ENCODE measurements at regions not wholly inside any gene's neighbourhood (a gene's known extent, or its start where the extent isn't known, plus 50 kb on each side); places are given as distances from the start of the nearest gene placed in this dataset.

GRCh38 chr7:22667562-22668239, 59.3 kb upstream of the IL6 start:
- peaks cover 3% of the 10 kb centered on the region; the same call in 1 of the 2 replicates for H3K9me3 ChIP-seq (ENCODE audit: control insufficient read depth, insufficient read depth, low read depth, low read length)
- TF ChIP-seq REST (IDR thresholded peaks at IDR 0.05; ENCODE audit: insufficient read depth in 1 of 2, low read depth in 2 of 2, low read length in 1 of 2) (no peak), POLR2AphosphoS5 (IDR thresholded peaks at IDR 0.05; ENCODE audit: low read depth, low read length) (no peak; the same call in 1 of the 2 replicates), TCF7L2 (IDR thresholded peaks at IDR 0.05; ENCODE audit: low read depth, low read length) (no peak)
- POLR2A ChIA-PET = no interaction called here
- peak; percentile 87 for ATAC-seq
- H3K36me3 ChIP-seq (ENCODE audit: control insufficient read depth, insufficient read depth, low read length) = no peaks in the 10 kb centered on the region
- no TSS peak for BruUV-seq (replicated peaks)
- 0 out of 2 replicates have a peak overlapping the region, but pooled peaks have one; percentile 0 for H3K27ac ChIP-seq (ENCODE audit: low read length)
- peak; percentile 98 for DNase-seq (ENCODE audit: low read depth, low spot score)
- H3K4me1 ChIP-seq (ENCODE audit: control insufficient read depth, insufficient read depth, low read length) = peaks cover 3% of the 10 kb centered on the region
- in situ Hi-C loops (cut with HindIII; ENCODE audit: low pct_unique_long_range_greater_than_20kb, low sequenced_read_pairs) = no loop called here
- CTCF ChIA-PET = no interaction called here
- no peaks in the 10 kb centered on the region for H3K27me3 ChIP-seq (ENCODE audit: control insufficient read depth, insufficient read depth, low read length)
- H3K4me3 ChIP-seq (ENCODE audit: low read depth in 2 of 2, low read length in 2 of 2) = no peak overlapping the region
- intact Hi-C loops (cut with micrococcal nuclease; ENCODE audit: unreplicated experiment) = no loop called here

- ChIA-PET CTCF (no interaction called here), POLR2A (no interaction called here)
- DNase-seq (ENCODE audit: low read depth, low spot score) = no peak
- no peak overlapping the region for H3K27ac ChIP-seq (ENCODE audit: low read length)
- TF ChIP-seq SIN3A (IDR thresholded peaks at IDR 0.05; ENCODE audit: borderline replicate concordance, insufficient read depth, low read depth, low read length) (no peak), REST (IDR thresholded peaks at IDR 0.05; ENCODE audit: insufficient read depth in 1 of 2, low read depth in 2 of 2, low read length in 1 of 2) (no peak), CTCF (IDR thresholded peaks at IDR 0.05) (no peak), POLR2AphosphoS5 (IDR thresholded peaks at IDR 0.05; ENCODE audit: low read depth, low read length) (no peak), TCF7L2 (IDR thresholded peaks at IDR 0.05; ENCODE audit: low read depth, low read length) (no peak)
- in situ Hi-C loops (cut with HindIII; ENCODE audit: low pct_unique_long_range_greater_than_20kb, low sequenced_read_pairs) = no loop called here
- H3K4me3 ChIP-seq (ENCODE audit: low read depth in 2 of 2, low read length in 2 of 2) = no peak overlapping the region
- H3K36me3 ChIP-seq (ENCODE audit: control insufficient read depth, insufficient read depth, low read length) = no peaks in the 10 kb centered on the region
- no TSS peak for BruUV-seq (replicated peaks)
- peak; percentile 28 for ATAC-seq
- intact Hi-C loops (cut with micrococcal nuclease; ENCODE audit: unreplicated experiment) = no loop called here
- no peaks in the 10 kb centered on the region for H3K27me3 ChIP-seq (ENCODE audit: control insufficient read depth, insufficient read depth, low read length)
- peaks cover 3% of the 10 kb centered on the region; the same call in 1 of the 2 replicates for H3K9me3 ChIP-seq (ENCODE audit: control insufficient read depth, insufficient read depth, low read depth, low read length)
- peaks cover 3% of the 10 kb centered on the region for H3K4me1 ChIP-seq (ENCODE audit: control insufficient read depth, insufficient read depth, low read length)
Observed at GRCh38 chr7:22667187-22667561, 59.8 kb upstream of the IL6 start.
